Stimulated activated CD4-positive, alpha-beta T cell treated with anti-CD3 and anti-CD28 coated beads, Interleukin-1b, Interleukin-23, amount 100 ng/mL, for 4 hours (primary cell): ENCODE measurements at regions not wholly inside any gene's neighbourhood (a gene's known extent, or its start where the extent isn't known, plus 50 kb on each side); places are given as distances from the start of the nearest gene placed in this dataset.

Experiments used
- DNase-seq, 2 donors: peaks; one replicate each; pipeline ENCODE4 v3.0.0-alpha.2; 2020; ENCODE audit warnings: low read depth in 2 of 2

DNA sequence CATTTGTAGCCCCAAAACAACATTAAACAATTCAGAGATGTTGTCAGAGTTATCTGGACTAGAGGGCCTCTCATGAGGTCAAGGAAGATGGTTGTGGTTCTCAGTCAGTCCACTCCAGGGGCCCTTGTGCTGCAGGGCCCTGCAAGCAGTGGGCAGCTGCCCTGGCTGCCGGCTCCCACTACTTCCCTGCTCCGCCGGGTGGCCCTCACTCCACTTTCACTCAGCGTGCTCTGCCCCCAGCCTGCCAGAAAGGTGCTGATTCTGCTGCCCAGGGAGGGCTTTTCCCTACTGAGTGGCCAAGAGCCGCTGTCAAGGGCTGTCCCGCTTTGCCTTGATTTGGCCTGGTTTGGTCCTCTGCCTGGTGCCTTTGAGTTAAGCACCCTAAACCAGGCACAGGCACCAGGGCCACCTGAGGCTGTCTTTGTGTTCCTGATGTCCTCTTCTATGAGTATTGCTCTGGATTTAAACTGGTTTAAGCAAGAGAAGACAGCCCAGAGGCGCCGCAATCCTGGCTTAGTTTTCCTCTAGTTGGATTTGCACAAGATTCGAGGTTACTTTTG is 117.2 kb downstream of the GADD45G start:
- no peak for DNase-seq

DNA sequence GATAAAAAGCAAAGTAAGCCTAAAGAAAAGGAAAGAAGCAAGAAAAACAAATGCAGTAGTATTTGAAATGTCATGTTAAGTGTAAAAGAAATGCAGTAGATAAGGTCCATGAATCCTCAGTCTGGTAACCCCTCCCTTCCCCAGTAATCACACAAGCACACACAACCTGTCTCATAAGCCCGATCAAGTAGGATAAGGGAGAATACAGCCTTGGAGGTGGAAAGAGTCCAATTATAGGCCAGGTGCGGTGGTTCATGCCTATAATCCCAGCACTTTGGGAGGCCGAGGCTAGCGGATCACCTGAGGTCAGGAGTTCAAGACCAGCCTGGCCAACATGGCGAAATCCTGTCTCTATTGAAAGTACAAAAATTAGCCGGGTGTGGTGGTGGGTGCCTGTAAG is 117.9 kb downstream of the GADD45G start:
- no peak for DNase-seq

DNA sequence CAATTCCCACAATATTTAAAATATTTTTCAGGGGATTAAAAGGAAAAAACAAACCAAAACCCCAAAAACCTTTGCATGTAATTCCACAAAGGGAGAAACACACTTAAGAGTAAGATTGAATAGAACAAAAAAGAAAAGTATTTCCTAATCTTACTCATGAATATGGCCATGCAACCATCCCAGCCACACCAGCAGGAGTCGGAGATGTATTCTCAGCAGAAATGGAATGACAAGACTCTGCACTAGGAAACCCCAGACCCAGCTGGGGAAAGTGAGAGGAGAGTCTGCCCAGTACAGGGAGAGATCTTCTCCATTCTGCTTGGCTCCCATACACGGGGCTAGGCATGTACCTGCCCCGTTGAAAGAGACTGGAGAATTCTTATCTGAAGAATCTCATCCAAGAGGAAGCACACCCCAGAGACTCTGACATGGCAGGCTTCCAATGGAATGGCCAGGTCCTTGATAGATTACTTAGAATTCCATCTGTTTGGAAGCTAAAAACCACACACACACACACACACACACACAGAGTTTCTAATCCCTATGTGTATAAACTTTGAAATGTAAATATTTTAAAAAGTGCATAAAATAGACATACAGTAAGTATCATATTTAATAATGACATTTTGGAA is 118.8 kb downstream of the GADD45G start:
- DNase-seq: no peak

DNA sequence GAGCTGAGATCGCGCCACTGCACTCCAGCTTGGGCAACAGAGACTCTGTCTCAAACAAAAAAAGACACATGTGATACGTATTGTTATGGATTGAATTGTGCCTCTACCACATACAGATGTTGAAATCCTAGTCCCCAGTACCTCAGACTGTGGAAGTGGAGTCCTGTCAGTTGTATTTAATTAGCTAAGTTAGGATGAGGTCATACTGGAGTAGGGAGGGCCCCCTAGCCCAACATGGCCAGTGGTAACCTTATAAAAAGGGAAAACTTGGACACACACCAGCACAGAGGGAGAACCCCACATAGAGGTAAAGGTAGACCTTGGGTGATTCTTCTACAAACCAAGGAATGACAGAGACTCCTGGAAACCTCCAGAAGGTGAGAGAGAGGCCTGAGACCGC is 119.8 kb downstream of the GADD45G start:
- no peak for DNase-seq

DNA sequence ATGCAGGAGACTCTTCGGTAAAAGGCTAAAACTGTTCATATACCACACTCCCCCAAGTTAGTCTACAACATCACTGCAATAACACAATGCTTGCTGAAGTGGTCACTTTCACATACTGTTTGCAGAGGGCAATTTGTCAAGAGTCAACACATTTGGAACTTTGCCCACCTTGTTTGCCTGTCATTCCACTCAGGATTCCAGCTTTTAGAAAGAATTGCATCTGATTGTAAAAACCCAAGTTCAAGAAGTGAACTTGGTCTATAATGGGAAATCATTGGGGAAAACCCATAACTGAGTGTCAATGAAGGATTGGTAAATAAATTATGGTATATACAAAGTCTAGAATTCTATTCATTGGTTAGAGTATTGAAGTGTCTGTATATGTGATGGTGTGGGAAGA is 120.5 kb downstream of the GADD45G start:
- no peak for DNase-seq

DNA sequence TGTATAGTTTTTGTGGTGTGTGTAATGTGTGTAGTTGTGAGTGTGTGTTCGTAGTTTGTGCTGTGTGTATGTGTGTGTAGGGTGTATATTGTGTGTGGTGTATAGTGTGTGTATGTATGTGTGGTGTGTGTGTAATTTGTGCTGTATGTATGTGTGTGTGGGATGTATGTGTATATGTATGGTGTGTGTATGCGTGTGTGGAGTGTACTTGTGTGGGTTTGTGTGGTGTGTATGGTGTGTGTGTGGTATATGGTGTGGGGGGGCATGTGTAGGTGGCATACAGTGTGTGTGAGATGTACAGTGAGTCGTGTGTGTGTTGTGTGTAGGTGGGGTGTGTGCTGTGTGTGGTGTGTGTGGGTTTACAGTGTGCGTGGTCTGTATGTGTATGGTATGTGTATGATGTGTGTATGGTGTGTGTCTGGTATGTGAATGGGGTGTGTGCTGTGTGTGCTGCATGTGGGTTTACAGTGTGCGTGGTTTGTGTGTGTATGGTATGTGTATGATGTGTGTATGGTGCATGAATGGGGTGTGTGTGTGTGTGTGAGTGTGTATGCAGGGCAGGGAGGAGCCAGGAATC is 125.2 kb downstream of the GADD45G start:
- no peak for DNase-seq

DNA sequence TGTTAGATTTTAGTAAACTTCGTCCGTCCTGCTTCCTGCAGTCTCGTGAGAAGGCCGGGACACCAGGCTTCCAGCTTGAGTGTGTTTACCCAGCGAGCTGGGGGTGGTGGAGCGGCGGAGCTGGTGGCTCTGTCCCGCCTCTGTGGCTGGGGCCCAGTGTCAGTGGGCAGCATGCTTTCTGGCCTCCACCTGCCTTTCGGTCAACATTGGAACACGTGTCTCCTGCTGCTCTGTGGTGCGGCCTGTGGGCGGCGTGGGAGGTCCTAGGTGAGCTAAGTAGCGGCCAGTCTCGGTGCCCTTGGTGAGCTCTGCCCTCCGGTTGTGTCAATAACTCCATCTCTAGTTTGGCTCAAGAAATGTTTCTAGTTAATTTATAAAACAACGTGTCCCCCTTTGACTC is 125.9 kb downstream of the GADD45G start:
- DNase-seq: no peak

DNA sequence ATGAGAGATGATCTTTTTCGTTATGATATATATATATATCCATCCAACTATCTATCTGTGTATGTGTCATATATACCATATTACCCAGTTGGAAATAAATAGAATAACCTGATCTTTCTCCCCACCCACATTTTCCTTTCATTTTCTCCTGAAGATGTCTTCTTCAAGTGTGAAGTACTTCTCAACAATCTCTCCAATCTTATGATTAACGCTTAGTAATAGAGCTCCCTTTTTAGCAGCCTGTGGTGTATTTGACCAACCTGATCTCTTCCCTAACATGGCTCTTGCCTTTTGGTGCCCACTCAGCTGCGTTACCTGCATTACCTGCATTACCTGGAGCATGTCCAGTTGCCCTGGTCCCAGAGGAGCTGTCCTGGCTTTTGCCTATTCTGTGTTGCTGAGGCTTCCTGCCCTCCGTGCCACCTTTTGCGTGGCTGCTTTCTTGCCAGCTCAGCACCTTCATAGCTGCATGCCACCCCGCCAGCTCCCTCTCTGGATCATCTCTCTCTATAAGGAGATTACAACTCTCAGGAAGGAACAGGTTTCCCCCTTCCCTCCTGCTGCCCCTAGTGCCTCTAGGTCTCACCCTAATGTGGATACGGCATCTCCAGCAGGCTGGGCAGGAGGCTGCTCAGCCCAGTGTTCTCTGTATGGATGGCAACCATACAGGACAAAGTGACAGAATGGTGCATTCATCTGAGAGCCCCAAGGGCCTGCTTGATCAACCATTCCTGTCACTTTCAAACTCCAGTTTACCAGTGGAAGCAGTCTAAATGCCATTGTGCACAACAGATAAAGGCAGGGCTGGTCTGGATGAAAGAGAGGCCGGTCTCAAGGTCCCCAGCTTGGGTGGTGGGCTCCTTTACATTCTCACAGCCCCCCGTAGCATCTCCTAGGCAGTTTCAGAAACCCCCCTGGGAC is 126.7 kb downstream of the GADD45G start:
- DNase-seq: no peak

DNA sequence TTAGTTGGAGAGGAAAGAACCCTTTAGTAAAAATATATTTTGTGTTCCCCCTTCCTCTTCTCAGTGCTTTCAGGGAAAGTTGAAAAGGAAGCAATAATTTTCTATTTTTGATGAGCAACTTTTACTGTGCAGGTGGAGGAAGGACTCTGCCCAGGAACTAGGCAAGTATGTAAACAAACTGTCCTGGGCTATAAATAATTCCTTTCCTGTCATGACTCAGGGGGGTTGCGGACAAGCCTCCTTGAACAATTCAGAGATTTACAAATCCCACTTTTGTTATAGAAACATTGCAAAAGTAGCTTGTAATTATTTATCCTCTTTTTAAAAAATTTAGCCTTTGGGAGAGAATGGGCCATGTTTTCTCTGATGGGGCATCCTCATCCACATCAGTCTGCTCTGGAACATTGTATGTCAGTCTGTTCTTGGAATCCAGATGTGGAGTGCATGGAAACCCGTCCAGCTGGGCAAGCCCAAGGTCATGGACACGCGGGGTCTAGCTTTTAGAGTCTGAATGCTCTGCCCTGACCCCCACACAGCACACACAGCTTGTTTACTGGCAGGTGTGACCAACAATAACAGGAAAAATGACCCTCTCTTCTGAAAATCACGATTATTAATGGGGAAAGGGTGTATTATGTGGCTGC is 127.6 kb downstream of the GADD45G start:
- no peak for DNase-seq

DNA sequence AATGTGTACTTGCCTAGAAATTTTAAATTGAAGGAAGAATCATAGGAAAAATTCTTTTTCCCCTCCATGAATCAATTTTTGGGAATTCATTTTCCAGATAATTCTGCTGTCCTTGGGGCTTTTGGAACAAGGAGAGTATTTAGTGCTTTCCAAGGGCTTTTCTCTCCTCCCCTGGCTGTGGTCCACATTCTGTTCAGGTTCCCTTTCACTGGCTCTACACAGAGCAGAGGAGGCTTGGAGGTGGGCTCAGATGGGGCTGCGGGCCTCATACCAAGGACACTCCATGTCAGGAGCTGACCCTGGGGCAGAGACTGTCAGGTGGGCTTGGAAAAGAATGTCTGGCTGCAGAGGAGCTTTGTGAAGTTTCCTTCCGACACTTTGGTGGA is 128.1 kb downstream of the GADD45G start:
- DNase-seq: no peak

DNA sequence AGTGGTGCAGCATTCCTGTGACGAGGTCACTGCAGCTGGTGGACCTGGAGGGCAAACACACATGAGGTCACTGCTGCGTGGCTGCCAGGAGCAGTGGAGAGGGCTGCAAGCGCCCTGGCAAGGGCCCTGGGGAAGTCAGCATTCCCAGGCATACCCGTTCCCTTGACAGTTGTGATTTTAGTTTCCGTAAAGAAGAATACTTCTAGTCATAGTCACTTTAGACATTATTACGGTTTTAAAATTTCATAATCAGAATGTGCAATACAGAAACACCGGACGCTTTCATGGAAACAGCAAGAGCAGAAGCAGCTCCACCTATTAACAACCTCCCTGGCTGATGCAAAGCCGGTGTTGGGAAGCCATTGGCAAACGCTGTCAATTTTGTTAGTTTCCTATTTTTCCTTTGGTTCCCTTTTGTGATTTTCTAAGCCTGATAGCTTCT is 129.8 kb downstream of the GADD45G start:
- DNase-seq: no peak

DNA sequence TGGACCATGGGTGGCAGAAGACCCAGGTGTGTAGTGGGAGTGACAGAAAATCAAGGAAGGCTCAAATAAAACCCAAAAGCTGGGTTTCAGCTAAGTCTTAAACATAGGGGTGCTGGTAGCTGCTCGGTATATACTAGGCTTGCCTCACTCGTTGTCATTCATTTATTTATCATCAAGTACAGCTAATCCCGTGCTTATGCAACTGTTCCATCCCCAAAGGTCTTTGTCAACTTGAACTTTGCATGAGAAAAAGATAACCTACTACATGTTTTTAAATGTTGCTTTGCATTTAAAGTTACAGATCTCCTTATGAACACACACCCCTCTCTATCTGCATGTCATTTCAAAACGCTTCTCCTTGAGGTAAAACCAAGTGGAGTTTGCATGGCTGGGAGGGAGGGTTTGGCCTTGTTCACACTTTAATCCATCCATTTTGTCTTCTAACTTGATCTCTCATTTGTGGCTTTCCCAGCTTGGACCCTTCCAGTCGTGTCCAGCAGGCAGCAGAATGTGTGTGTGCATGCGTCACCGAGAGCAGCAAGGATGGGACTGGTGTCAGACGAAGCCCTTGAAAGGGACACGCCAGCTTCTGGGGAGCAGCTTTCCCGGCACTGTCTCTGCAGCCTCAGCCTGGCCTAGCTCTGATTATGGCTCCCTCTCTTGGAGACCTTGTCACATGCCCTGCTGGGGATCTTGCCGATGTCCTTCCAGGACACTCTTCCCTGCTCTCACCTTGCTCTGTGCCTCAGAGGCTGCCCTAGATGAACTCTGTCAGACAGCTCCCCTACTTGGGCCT is 133.5 kb downstream of the GADD45G start:
- DNase-seq: no peak

DNA sequence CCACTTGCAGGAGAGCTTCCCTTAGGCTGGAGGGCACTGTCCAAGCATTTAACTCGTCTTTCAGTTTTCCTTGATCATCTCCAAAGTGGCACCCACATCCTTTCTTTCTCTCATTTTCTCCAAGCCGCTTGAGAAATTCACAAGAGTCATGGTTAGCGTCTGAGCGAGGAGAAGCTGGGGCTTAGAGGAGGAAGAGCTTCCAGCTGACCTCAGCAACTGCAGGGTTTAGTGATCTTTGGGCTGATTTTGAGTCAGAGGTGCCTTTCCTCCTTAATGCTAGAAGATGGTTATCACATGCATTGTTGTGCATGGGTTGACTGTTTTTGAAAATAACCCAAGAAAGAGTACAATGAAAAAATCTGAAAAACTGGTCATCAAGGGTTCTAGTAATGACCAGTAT is 134.7 kb downstream of the GADD45G start:
- no peak for DNase-seq

DNA sequence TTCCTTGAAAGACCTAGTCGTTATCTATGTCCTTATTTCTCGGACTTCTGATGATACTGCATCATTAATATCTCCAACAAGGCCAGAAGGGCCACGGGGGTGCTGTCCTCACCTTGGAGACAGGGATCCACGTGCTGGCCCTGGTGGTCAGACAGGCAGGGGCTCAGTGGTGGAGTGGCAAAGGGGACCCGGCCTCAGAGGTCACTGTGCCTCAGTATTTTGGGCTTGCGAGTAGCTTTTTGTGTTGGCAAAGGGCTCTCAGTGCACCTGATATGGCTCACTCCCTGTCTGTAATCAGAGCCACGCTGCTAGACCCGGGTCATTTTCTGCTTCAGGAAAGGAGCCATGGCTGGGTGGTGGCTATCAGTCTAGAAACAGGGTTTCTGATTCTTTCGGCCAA is 135.1 kb downstream of the GADD45G start:
- DNase-seq: no peak

DNA sequence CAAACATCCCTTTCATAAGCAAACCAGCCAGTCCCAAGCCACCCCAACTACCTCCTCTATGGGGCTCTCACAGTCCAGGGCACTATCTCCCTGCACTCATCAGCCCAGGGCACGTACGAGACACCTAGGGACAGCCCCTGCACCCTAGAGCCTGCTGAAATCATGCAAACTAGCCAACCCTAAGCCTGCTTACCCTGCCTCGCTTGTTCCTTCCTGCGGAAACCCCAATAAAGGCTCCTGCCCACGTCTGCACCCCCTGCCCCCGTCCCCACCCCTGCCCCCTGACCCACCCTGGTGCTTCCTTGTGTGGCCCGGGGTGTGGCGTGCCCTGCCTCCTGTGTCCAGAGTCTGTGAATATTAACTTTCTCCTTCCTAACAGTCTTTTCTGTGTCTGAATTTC is 135.9 kb downstream of the GADD45G start:
- DNase-seq: peak in 1 of 2 donors; percentile 22

DNA sequence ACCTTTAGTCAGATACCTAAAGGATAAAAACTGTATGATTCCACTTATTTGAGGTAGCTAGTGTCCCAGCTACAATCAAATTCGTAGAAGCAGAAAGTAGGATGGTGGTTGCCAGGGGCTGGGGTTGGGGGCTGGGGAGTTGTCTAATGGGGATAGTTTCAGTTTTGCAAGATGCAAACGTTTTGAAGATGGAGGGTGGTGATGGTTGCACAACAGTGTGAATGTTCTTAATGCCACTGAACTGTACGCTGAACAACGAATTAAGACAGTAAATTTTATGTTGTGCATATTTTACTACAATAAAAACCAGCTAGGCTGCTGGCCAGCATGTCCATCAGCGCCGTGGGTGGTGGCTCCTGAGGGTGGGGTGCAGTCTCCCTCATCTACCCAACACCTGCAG is 137.8 kb downstream of the GADD45G start:
- no peak for DNase-seq

DNA sequence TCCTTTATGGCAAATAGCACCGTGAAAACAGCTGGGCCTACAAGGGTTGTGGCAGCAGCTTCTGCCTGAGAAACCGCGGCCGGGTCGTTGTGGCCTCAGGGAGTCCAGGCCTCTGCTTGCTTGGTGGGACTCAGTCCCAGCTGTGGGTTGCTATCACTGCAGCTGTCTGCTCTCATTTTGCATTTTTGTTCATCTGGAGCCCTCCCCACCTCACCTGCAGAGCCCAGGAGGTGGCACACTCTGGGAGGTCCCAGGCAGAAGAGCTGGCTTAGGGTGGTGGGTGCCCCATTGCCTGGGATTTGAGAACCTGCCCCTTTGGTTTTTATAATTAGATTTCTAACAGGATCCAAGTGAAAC is 138.4 kb downstream of the GADD45G start:
- no peak for DNase-seq

DNA sequence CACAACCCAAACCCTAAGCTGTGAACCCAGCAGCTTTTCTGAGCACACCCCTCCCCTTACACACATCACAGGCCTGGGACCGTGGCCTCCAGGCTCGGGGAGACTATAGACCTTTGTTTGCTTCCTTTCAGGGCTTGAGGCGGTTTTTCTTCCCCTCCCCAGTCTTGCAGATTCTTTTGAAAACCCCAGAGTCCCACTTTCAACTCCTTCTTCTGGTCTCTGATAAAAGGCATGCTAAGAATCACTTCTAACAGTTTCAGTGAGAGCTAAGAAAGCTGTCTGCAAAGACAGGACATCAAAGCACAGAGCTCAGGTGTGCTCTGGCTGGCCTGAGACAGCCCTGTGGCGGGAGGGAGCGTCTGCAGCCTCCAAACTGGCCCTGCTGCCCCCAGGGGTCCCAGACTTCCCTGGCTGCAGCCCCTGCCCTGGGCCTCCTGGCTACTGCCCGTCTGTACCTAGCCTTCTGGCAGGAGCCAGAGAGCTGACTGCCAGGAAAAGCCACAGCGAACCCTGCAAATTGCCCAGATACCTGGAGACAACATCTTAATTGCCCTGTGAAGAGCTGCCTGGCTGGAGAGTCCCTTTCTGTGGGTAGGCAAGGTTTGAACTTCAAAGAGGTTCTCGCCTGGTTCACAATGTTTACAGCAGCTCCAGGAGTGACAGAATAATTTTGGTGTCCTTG is 138.9 kb downstream of the GADD45G start:
- DNase-seq: peak in 1 of 2 donors; percentile 15

DNA sequence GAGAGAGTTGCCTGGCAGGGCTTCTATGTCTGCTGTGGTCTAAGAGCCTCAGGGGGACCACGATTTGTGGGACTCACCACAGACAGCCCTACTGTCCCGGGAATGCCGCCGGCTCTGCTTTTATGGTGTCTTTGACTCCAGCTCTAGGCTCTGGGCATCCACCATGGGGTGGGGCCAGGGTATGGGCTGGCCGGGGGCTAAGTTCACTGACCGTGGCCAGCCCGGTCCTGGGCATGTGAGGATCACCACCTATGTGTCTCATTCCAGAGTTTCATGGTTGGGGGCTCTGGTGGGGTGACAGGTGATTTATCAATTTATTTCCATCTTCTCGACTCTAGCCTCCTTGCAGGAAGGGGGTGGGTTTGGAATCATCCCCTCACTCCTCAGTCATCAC is 139.4 kb downstream of the GADD45G start:
- no peak for DNase-seq

DNA sequence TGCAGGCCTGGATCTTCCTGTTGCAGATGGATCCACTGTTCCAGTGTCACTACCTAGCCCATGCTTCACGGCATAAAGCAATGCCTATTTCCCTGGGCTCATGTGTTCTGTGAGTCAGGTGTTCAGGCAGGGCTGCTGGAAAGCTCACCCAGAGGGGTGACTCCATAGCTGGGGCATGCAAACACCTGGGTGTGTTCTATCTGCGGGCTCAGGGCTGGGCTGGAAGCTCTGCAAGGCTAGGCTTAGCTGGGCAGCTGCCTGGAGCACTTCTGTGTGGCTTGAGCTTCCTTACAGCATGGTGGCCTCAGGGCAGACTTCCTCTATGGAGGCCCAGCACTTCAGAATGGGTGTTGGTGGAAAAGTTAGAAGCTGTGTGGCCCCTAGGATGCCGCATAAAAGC is 139.9 kb downstream of the GADD45G start:
- no peak for DNase-seq
